ENCODE measurements at regions not wholly inside any gene's neighbourhood (a gene's known extent, or its start where the extent isn't known, plus 50 kb on each side); places are given as distances from the start of the nearest gene placed in this dataset.

DNA sequence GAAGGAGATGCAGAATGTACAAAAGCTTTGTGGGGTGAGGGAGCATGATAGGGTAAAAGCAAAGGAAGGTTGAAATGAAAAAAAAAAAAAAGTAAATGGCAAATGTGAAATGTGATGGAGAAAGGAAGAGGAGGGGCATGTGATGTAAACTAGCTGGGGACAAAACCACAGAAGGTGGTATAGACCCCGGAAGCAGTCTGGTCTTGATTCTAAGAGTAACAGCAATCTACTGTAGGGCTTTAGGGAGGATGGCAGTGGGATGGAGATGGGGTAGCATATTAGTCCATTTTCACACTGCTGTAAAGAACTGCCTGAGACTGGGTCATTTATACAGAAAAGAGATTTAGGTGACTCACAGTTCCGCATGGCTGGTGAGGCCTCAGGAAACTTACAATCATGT, 362.0 kb downstream of the SOCS6 start:
- no peak for TF ChIP-seq POLR2A (IDR thresholded peaks at IDR 0.05)
- TF ChIP-seq, protein P1, sequence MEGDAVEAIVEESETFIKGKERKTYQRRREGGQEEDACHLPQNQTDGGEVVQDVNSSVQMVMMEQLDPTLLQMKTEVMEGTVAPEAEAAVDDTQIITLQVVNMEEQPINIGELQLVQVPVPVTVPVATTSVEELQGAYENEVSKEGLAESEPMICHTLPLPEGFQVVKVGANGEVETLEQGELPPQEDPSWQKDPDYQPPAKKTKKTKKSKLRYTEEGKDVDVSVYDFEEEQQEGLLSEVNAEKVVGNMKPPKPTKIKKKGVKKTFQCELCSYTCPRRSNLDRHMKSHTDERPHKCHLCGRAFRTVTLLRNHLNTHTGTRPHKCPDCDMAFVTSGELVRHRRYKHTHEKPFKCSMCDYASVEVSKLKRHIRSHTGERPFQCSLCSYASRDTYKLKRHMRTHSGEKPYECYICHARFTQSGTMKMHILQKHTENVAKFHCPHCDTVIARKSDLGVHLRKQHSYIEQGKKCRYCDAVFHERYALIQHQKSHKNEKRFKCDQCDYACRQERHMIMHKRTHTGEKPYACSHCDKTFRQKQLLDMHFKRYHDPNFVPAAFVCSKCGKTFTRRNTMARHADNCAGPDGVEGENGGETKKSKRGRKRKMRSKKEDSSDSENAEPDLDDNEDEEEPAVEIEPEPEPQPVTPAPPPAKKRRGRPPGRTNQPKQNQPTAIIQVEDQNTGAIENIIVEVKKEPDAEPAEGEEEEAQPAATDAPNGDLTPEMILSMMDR (IDR thresholded peaks at IDR 0.05) = no peak

Data from tibial nerve (tissue), 3 donors.